Nucleus accumbens (tissue), 56 donors: ENCODE measurements at regions not wholly inside any gene's neighbourhood (a gene's known extent, or its start where the extent isn't known, plus 50 kb on each side); places are given as distances from the start of the nearest gene placed in this dataset.

Experiments
- DNase-seq, 56 donors: peaks; one replicate each; lab custom pipeline; 2025; lab: John Stamatoyannopoulos, UW

GRCh38 chr2:139963863-139964355, 1183.7 kb upstream of the NXPH2 start:
- no peak for DNase-seq

- no peak for DNase-seq
Measured at GRCh38 chr2:139949242-139949972, 1169.2 kb upstream of the NXPH2 start.

GRCh38 chr2:139946690-139947089, 1166.5 kb upstream of the NXPH2 start:
- DNase-seq, result peak in 1 of 56 donors; percentile 0

- no peak for DNase-seq
Measured at GRCh38 chr2:139940686-139941085, 1160.5 kb upstream of the NXPH2 start.

- DNase-seq, result no peak
Measured at GRCh38 chr2:139925903-139926302, 1145.7 kb upstream of the NXPH2 start.

GRCh38 chr2:139924070-139924469, 1143.9 kb upstream of the NXPH2 start:
- DNase-seq, result no peak

GRCh38 chr2:139918982-139919381, 1138.8 kb upstream of the NXPH2 start:
- no peak for DNase-seq

GRCh38 chr2:139917690-139918384, 1137.6 kb upstream of the NXPH2 start:
- DNase-seq, result peak in 1 of 56 donors; percentile 3

GRCh38 chr2:139916822-139917221, 1136.6 kb upstream of the NXPH2 start:
- no peak for DNase-seq

GRCh38 chr2:139911160-139911559, 1131.0 kb upstream of the NXPH2 start:
- DNase-seq, result no peak

- DNase-seq, result no peak
Measured at GRCh38 chr2:139909136-139909535, 1128.9 kb upstream of the NXPH2 start.

- DNase-seq, result no peak
Measured at GRCh38 chr2:139905624-139906023, 1125.4 kb upstream of the NXPH2 start.

- no peak for DNase-seq
Measured at GRCh38 chr2:139891636-139892035, 1111.4 kb upstream of the NXPH2 start.

GRCh38 chr2:139885921-139886498, 1105.8 kb upstream of the NXPH2 start:
- DNase-seq, result no peak

- no peak for DNase-seq
Measured at GRCh38 chr2:139876964-139877363, 1096.8 kb upstream of the NXPH2 start.

- no peak for DNase-seq
Measured at GRCh38 chr2:139876321-139876720, 1096.1 kb upstream of the NXPH2 start.

- DNase-seq, result no peak
Measured at GRCh38 chr2:139872503-139872902, 1092.3 kb upstream of the NXPH2 start.

GRCh38 chr2:139872032-139872431, 1091.8 kb upstream of the NXPH2 start:
- DNase-seq, result no peak

- no peak for DNase-seq
Measured at GRCh38 chr2:139867601-139868226, 1087.5 kb upstream of the NXPH2 start.

- no peak for DNase-seq
Measured at GRCh38 chr2:139864821-139865302, 1084.7 kb upstream of the NXPH2 start.
